Effector CD4-positive, alpha-beta T cell (primary cell): ENCODE measurements at regions not wholly inside any gene's neighbourhood (a gene's known extent, or its start where the extent isn't known, plus 50 kb on each side); places are given as distances from the start of the nearest gene placed in this dataset.
"Not testable (repeated sequence)": the region's sequence is repeated elsewhere in the genome, so short reads cannot be mapped to it uniquely, and the experiment has no call there.

ENCODE experiments used
- DNase-seq: peaks from one replicate; pipeline ENCODE4 v3.0.0-alpha.2; 2020

DNA sequence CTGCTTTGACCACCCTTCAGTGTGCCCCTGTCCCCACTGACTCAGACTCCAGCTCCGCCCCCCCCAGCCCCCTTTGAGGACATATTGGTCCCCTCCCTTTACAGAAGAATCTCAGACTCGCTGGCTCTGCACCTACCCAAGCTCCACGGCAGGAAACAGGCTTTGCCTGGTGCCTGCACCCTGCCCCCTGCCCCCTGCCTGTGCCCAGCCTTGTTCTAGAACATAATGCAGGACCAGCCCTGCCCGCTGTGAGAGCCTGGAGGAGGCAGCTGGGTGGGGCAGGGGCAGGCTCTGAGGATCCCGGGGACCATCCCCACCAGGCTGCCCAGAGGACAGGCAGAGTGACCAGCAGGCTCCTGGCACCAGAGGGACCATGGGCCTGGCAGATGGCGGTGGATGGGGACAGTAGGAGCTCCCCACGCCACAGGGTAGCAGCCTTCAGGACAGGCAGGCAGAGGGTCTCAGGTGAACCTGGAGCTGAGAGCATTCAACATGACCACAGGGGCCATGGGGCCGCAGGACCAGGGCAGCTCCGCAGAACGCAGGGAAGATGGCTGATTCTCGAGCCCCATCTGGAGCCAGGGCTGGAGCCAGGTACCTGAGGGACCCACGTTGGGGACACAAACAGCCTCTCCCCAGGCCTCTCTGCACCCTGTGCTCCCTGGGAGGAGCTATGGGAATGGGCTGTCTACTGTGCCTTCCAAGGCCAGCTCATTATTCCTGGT, 165.0 kb upstream of the FOXD4L5 start:
- not testable (repeated sequence) for DNase-seq

DNA sequence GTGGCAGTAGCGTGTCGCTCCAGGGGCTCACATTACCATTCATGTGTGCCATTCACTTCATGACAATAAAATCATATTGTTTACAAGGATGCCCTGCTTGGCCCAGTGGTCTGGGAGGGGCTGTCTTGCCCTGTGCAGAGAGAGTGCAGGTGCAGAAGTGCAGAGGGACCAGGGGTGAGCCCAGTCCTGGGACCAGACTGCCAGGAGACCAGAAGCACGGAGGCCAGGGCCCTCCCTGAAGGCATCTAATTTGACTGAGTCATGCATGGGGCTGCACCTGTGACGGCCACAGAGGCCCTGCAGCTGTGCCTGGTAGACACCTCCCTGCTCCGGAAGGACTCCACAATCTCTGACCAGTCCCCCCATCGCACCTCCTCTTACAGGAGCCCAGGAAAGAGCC, 164.4 kb upstream of the FOXD4L5 start:
- DNase-seq, result no peak

DNA sequence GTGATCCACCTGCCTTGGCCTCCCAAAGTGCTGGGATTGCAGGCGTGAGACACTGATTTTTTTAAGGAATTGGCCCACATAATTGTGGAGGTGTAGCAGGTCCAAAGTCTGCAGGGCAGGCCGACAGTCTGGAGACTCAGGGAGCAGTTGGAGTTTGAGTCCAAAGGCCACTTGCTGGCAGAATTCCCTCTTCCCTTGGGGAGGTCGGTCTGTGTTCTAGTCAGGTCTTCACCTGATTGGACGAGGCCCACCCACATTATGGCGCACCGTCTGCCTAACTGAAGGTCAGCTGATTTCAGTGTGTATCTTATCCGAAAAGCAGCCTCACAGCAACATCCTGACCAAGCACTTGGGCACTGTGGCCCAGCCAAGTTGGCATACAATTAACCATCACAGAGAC, 162.1 kb upstream of the FOXD4L5 start:
- not testable (repeated sequence) for DNase-seq

DNA sequence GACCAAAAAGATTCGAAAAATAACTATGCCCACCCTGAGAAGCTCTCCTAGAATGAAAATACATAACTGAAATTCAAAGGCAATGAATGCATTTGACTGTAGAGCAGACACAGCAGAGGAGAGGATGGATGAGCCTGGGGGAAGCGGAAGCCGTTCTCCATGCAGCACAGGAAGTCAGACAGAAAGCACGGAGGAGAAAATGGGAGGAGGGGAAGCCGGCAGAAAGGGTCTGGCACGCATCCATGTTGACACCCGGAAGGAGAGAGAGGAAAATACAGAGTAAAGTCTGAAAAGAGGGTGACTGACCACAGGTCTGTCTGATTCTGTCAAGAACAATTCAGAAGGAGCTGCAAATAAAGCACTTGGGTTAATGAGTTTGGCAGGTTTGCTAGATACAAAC, 161.0 kb upstream of the FOXD4L5 start:
- DNase-seq, result not testable (repeated sequence)

DNA sequence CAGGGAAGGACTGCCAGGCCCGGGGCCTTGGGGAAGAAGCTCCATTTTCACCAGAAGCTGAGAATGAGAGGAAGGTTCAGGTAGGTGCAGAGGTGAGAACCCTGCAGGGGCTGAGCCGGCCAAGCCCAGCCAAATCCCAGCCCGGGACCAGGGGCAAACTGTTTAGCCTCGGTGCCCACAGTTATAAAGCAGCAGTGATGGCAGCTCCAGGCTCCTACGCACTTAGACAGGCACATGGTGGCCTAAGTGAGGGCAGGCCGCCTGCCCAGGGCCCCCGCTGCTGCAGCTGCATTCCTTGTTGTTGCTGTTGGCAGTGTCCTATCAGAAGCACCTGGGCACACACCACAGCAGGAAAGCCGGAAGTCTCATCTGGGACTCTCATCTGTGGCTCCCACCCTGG, 159.9 kb upstream of the FOXD4L5 start:
- DNase-seq, result no peak

DNA sequence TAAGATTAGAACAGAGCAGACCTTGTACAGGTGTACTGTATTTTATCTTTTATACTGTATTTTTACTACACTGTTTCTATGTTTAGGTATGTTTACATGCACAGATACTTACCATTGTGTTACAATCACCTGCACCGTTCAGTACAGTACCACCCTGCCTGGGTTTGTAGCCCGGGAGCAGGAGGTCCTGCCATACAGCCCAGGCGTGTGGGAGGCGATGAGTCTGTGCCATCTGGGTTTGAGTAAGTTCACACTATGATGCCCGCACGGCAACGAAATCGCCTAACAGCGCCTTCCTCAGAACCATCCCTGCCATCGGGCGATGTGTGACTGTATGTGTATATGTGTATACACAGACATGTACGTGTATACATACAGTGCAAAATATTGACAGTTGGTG, 157.1 kb upstream of the FOXD4L5 start:
- DNase-seq, result not testable (repeated sequence)

DNA sequence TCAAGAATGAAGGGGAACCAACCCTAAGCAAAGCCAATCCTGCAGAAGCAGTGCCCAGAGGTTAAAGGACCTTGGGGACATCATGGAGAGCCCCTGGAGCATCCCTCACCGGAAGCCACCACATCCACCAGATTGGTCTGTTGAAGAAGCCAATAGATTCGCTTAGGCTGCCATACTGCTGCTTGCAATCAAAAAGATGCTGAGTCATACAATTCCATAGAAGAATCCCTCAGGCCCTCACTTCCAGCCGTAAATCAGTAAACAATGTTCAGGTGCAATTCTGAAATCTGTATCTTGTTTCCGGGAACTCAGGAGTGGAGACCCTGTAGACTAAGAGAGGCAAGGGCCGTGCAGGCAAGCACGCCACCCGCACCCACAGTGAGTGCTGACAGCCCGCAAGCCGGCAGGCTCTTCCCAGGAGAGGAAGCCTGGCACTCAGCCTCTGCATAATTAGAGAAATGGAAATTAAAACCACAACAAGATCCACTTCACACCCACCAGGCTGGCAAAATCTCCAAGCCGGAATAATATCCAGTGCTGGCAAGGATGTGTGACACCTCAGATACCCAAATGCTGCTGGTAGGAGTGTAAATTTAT, 156.4 kb upstream of the FOXD4L5 start:
- DNase-seq, result not testable (repeated sequence)

DNA sequence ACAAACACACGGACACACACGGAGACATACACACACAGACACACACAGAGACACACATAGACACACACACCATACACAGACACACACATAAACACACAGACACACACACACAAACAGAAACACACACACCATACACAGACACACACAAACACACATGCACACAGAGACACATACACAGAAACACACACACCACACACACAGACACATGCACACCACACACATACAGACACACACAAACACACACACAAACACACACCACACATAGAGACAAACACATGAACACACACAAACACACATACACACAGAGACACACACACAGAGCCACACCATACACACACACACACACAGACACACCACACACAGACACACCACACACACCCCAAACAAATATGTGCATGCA, 152.7 kb upstream of the FOXD4L5 start:
- DNase-seq, result no peak

DNA sequence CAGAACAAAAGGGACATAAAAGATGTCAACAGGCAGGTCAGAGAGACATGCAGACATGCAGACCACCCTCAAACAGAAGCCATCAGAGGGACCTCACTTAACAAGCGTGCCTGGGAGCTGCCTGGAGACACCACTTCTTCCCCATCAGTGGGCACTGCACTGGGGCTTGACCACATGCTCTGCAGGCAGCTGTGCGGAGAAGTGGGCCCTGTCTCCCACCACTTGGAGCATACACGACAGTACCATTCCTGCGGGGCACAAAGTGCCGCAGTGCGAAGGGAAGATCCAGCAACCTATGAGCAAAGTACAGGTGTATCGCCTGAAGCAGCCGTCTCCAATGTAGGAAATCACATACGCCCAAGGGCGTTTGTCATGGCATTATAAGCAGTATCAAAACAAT, 150.5 kb upstream of the FOXD4L5 start:
- no peak for DNase-seq

DNA sequence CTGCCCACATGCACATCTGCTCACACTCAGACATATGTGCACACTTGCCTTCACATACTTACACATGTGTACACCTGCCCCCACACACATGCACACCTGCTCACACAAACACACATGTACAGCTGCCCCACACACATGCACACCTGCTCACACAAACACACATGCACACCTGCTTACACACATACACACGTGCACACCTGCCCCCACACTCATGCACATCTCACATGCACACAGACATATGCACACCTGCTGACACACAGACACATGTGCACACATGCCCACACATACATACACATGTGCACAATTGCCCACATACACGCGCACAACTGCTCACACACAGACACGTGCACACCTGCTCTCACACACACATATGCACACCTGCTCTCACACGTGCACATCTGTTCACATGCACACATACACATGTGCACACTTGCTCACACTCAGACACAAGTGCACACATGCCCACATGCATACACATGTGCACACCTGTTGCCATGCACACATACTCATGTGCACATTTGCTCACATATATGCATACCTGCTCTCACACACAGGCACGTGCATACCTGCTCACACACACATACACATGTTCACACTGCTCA, 147.8 kb upstream of the FOXD4L5 start:
- no peak for DNase-seq

DNA sequence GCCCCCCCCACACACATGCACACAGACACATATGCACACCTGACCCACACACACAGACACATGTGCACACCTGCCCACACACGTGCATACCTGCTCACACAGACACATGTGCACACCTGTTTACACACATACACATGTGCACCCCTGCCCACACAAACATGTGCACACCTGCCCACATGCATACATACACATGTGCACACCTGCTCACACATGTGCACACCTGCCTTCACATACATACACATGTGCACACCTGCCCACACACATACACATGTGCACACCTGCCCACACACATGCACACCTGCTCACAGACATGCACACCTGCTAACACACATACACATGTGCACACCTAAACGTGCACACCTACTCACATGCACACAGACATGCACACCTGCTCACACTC, 147.0 kb upstream of the FOXD4L5 start:
- DNase-seq, result no peak

DNA sequence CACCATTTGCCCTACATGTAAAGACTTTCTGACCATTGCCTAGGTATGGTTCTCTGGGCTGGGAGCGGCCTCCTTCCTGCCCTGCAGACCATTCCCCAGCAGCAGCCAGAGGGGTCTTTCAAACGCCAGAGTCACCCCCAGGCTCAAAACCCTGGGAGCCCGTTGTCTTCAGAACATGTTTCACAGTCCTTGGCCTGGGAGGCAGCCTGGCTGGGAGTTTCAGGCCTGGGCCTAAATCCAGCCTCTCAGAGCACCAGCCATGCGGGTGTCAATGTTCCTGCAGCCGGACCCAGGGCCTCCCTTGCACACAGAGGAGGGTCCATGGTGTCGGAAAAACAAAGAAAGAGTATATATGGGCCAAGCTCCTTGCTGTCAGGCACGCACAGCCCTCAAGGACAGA, 145.2 kb upstream of the FOXD4L5 start:
- DNase-seq, result no peak

DNA sequence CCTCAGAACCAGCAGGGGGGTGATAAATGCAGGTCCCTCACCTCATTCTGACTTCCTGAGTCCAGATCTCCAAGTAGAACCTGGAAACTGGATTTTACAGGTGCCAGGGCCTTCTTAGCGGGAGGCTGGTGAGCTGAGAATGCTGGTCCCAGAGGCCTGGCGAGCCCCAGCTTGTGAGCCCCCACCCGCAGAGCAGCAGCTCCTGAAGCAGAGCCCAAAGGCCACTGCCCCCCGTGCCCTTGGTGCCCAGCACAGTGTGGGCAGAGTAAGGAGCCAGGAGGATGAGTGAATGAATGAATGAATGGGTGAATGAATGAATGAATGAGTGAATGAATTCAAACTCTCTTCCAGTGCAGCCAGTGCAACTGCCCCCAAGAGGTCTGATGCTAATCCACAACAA, 142.4 kb upstream of the FOXD4L5 start:
- DNase-seq, result not testable (repeated sequence)

DNA sequence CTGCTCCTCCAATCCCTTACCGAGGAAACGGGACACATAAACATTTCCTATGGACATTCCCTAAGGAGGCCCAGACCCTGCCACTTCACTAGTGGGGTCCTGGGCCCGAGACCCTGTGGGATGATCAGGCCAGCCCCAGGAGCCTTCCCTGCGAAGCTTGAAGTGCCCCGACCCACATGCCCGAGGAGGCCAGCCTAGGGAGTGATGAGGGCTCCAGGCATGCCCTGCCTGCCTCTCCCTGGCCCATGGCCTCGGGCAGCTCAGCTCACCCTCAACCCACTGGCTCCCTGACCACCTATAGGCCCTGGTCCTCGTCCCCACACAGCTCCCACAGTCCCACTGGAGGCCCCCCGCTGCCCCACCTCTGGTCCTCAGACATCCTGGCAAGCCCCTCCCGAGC, 141.8 kb upstream of the FOXD4L5 start:
- DNase-seq, result not testable (repeated sequence)

DNA sequence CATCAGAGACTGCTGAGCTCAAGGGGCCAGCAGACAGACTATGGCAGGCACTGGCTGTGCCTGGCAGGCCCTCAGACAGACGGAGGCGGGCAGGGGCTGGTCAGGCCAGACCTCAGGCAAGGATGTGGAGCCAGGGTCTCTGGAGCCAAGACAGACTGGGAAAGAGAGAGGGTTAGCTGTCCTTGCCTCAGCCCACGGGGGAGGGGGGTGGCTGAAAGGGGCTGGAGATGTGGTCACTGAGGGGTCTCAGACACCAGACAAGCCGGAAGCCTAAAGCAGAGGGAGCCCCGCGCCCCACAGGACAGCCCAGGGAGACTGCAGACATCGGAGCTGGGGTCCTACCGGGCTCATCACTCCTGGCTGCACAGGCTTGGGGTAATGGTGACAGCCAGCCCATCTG, 141.2 kb upstream of the FOXD4L5 start:
- DNase-seq, result no peak

DNA sequence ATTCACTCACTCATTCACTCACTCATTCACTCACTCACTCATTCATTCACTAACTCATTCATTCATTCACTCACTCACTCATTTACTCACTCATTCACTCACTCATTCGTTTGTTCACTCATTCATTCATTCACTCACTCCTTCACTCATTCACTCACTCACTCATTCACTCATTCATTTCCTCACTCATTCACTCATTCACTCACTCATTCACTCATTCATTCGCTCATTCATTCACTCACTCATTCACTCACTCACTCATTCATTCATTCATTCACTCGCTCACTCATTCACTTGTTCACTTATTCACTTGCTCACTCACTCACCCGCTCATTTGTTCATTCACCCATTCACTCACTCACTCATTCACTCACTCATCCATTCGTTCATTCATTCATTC, 140.2 kb upstream of the FOXD4L5 start:
- not testable (repeated sequence) for DNase-seq

DNA sequence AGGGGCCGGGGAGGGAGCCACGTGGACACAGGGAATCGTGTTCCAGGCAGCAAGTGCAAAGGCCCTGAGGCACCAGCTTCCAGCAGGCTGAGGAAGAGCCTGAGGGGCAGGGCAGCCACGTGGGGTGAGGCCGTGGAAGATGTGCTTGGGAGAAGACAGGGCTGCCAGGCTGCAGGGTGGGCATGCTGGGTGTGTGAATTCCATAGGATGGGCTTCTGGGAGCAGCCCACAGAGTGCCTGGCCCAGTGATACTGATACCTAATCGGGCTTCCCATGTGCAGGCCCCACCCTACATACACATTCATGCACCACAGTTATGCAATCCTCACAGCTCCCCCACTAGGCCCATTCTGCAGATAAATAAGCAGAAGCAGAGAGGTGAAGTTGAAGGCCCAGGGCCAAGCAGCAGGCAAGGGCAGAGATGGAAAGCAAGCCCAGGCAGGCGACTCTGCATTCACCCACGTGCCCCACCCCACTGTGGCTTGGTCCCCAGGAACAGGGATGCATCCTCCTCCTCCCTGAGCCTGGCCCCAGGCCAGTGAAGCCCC, 139.5 kb upstream of the FOXD4L5 start:
- not testable (repeated sequence) for DNase-seq

DNA sequence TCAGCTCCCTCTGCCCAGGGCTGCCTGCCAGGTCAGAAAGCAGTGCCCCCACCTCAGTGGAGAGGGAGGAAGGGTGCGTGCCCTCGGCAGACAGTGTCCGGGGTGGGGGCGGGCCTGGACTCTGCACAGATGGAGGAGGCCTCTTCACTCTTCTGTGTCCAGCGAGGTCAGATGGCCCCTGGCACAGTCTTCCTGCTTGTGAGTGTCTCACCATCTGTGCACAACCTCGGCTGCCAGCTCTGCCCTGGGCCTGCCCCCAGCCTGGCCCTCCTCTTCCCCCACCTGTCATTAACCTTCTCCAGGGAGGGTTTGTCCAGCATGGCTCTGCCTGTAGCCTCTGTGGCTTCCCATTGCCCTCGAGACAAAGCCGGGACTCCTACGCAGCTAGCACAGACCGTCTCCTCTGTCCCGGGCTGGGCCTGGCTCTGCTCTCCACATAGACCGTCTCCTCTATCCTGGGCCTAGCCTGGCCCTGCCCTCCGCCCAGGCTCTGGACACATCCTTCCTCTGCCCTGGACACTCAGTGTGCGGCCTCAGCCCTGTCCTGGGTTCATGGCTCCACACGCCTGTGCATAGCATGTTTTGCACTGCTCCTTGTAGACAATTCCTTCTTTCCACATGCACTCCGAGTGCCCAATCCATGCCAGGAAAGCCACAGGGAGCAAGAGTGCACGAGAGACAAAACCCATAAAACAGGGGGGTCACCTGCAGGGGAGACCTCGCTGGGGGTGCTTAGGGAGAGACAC, 138.9 kb upstream of the FOXD4L5 start:
- DNase-seq, result not testable (repeated sequence)

DNA sequence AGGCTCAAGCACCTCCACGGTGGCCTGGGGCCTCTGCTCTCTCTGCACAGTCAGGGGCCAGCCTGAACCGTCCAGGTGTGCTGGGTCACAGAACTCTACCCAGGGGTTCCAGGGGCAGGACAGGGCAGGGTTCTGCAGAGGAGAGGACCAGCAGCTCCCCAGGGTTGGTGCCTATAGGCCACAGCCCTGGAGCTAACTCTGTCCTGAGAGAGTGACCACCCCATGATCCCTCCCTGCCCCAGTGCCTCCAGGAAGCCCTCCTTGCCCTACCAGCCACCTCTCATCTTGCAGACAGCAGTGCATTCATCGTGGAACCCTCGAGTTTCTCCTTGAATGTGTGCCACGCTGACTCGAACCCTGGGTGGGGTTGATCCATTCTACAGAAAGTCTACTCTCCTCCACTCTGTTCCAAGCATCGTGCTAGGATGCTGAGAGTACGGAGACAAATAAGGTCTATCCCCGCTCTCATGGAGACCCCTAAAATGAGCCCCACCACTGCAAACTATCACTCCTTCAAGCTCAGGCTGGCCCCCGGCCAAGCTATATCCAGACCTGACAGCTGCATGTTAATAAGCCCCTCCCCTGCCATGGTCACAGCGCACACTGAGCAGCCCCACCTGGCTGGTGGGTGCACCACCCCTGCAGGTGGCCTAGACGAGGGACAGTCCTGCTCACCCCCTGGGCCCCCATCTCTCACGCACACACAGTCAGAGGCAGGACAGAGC, 138.1 kb upstream of the FOXD4L5 start:
- DNase-seq, result not testable (repeated sequence)

DNA sequence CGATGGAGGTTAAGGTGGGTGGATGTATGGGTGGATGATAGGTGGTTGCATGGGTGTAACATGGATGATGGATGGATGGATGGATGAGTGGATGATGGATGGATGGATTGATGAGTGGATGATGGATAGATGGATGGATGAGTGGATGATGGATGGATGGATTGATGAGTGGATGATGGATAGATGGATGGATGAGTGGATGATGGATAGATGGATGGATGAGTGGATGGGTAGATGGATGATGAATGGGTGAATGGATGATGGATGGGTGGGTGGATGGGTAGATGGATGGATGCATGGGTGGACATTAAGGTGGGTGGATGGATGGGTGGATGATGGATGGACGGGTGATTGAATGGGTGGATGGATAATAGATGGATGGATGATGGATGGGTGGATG, 136.5 kb upstream of the FOXD4L5 start:
- DNase-seq, result not testable (repeated sequence)

DNA sequence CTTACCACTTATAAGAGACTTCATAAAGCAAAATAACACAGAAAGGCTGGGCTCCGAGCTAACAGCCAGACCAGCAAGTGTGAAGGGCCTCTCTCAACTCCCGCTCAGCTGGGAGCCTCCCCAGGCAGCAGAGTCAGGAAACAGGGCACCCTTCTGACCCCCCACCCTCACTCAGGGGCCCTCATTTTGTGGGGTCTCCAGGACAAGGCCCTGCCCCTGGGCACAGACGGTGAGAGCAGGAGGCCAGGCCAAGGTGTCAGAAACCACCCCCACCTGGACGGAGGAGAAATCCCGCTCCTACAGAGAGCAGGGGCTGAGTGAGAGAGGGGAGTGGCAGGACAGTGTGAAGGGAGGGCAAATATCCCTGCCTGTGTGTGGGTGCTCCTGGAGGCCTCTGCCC, 135.8 kb upstream of the FOXD4L5 start:
- no peak for DNase-seq

DNA sequence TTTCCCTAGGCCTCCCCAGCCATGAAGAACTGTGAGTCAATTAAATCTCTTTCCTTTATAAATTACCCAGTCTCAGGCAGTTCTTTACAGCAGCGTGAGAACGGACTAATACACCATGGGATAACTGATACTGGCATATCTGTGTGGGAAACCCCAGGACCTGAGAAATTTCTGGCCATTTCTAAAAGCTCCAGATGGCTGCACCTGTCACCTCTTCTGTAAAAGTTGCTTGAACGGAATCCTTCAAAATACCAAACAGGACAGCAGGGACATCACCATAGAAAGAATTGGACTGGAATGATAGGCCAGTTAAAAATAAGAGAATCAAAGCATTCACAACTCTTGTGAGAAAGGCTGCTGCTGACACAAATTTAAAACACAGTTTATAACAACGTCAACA, 134.0 kb upstream of the FOXD4L5 start:
- not testable (repeated sequence) for DNase-seq

DNA sequence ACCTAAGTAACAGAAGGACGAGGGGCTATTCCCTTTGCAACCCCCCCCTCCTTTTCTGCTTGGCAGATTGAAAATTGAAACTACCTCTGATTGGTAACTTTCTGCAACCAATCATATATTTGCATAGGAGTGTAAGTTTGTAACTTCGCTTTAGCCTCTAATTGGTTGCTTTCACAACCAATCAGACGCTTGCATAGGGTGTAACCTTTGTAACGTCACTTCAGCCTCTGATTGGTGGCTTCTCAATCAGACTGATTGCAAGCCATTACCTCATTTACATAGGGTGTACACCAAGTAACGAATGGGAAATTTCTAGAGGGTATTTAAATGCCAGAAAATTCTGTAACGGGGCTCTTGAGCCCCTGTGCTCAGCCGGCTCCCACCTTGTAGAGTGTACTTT, 131.9 kb upstream of the FOXD4L5 start:
- DNase-seq, result not testable (repeated sequence)
